ENCODE measurements at regions not wholly inside any gene's neighbourhood (a gene's known extent, or its start where the extent isn't known, plus 50 kb on each side); places are given as distances from the start of the nearest gene placed in this dataset.
A peak's percentile ranks its signal among the peaks of the same experiment; 100 is the strongest.

- no peak for DNase-seq
These were observed 217.7 kb downstream of the HRH4 start for GRCh38 chr18:24678107-24678506.

- no peak for DNase-seq
These were observed 218.2 kb downstream of the HRH4 start for GRCh38 chr18:24678626-24679025.

GRCh38 chr18:24679062-24679461, 218.6 kb downstream of the HRH4 start:
- no peak for DNase-seq

GRCh38 chr18:24683925-24684324, 223.5 kb downstream of the HRH4 start:
- DNase-seq: peak; percentile 19

GRCh38 chr18:24685254-24685959, 225.0 kb downstream of the HRH4 start:
- no peak for DNase-seq

- peak; percentile 15 for DNase-seq
These were observed 234.7 kb downstream of the HRH4 start for GRCh38 chr18:24695168-24695567.

- DNase-seq: no peak
These were observed 241.6 kb downstream of the HRH4 start for GRCh38 chr18:24702001-24702515.

GRCh38 chr18:24703316-24703715, 242.9 kb downstream of the HRH4 start:
- no peak for DNase-seq

- DNase-seq: peak; percentile 2
These were observed 244.7 kb downstream of the HRH4 start for GRCh38 chr18:24704946-24705630.

GRCh38 chr18:24710474-24710873, 250.0 kb downstream of the HRH4 start:
- peak; percentile 10 for DNase-seq

GRCh38 chr18:24719791-24720190, 259.4 kb downstream of the HRH4 start:
- no peak for DNase-seq

GRCh38 chr18:24721388-24721787, 261.0 kb downstream of the HRH4 start:
- DNase-seq: no peak

- DNase-seq: no peak
These were observed 265.4 kb downstream of the HRH4 start for GRCh38 chr18:24725644-24726415.

- DNase-seq: peak; percentile 83
These were observed 266.5 kb downstream of the HRH4 start for GRCh38 chr18:24726727-24727492.

- DNase-seq: peak; percentile 69
These were observed 267.2 kb downstream of the HRH4 start for GRCh38 chr18:24727685-24728084.

- DNase-seq: no peak
These were observed 270.7 kb downstream of the HRH4 start for GRCh38 chr18:24731158-24731557.

- no peak for DNase-seq
These were observed 271.5 kb downstream of the HRH4 start for GRCh38 chr18:24731981-24732380.

- peak; percentile 62 for DNase-seq
These were observed 273.6 kb downstream of the HRH4 start for GRCh38 chr18:24734058-24734457.

GRCh38 chr18:24735624-24736231, 275.3 kb downstream of the HRH4 start:
- DNase-seq: no peak

GRCh38 chr18:24736662-24737330, 276.4 kb downstream of the HRH4 start:
- no peak for DNase-seq

GRCh38 chr18:24740829-24741228, 280.4 kb downstream of the HRH4 start:
- DNase-seq: no peak

- no peak for DNase-seq
These were observed 280.9 kb downstream of the HRH4 start for GRCh38 chr18:24741321-24741720.

Data from DMS53 (cell line).